A172 (cell line): ENCODE measurements at regions not wholly inside any gene's neighbourhood (a gene's known extent, or its start where the extent isn't known, plus 50 kb on each side); places are given as distances from the start of the nearest gene placed in this dataset.

Experiments used
- DNase-seq: peaks from one replicate; pipeline ENCODE4 v3.0.0-alpha.2; 2015; ENCODE audit warnings: low spot score

DNA sequence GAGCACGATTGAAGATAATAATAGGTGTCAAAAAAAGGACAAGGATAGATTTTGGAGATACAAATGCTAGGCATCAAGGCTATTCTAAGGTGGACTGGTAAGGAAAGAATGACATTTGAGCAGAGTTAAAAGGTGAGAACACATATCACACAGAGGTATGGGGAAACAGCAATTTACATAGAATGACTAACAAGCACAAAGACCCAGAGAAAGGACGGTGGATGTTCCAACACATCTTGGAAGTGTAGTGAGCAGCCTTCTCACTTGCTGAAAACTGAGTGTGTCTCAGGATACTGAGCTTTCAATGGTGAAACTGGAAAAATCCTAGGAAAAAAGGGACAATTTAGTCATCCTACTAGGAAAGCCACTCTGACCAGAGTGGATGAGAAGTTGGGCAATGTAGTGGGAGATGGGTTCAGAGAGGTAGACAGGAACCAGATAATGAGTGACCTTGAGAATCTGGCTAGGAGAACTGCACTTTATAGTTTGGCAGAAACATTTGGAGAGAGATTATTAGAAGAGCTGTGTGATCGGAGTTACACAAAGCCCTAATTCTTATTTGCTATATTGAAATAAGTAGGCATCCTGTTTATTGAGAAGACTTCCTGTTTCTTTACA is 706.0 kb downstream of the KCNA4 start:
- no peak for DNase-seq

DNA sequence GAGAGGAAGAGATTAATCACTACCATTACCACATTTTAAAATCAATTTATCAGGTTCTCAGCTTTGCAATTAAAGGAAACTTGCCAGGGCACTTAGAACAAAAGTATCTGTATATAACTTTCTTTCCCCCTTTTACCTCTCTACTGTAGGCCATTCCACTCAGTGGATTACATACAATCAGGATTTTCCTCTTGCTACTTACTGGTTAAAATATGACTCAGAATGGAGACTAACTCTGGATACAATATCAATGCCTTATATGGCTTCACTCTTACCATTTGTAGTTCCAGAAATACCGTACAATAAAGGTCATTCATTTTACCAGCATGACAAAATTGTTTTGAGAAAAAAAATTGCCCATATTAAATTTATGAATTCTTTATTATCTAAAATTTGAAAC is 706.8 kb downstream of the KCNA4 start:
- peak; percentile 45 for DNase-seq

DNA sequence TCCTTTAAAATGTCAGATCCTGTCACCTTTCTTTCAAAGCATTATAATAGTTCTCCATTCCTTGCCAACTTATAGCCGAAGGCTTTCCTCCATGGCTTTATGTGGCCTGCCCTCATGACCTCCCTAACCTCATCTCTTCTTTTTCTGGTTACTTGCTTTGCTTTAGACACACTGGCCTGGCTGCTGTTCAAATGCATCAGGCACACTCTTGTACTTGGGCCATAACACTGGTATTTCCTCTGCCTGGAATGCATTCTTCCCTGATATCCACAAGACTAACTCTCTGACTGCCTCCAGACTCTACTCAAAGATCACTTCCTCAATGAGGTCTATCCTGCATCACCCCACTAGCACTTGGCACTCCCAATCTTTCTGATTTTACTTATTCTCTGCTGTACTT is 710.3 kb downstream of the KCNA4 start:
- peak; percentile 78 for DNase-seq

DNA sequence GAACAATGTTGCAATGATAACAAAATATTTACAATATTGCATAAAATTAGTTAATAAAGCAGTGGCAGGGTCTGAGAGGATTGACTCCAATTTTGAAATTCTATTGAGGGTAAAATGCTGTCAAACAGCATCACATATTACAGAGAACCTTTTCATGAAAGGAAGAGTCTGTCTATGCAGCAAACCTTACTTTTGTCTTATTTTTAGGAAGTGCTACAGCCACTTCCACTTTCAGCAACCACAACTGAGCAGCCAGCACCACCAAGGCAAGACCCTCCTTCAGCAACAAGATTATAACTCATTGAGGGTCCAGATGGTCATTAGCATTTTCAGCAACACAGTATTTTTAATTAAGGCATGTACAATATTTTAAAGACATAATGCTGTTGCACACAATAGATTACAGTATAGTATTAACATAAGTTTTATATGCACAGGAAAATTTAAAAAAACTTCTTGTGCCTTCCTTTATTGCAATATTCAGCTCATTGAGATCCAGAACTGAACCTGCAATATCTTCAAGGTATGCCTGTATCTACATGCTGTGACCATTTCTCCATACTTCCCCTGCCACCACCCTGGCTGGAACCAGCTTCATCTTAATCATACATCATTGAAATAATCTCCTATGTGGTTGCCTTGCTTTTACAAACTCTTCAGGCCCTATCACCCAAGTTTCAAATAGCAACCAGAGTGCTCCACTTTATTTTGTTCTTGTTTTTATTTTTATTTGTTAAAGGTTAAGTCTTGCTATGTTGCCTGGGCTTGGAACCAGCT is 711.2 kb downstream of the KCNA4 start:
- DNase-seq, result no peak

DNA sequence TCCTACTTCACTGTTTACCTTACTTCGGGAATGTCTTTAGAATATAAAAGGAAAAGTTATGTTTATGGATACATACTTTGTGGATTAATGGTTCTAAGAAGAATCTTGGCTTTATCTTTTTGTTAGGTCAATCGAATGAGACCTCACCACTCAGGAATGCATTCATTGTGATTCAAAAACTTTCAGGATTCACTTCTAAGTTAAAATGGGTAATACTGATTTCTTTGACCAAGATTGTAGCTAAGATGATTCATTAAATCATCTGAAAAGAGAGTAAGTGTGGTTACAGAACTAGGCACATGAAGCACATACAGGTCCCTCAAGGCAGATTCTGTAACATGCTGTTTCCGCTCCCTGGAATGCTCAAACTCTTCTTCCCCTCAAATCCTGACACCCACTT is 716.4 kb downstream of the KCNA4 start:
- DNase-seq, result peak; percentile 29

DNA sequence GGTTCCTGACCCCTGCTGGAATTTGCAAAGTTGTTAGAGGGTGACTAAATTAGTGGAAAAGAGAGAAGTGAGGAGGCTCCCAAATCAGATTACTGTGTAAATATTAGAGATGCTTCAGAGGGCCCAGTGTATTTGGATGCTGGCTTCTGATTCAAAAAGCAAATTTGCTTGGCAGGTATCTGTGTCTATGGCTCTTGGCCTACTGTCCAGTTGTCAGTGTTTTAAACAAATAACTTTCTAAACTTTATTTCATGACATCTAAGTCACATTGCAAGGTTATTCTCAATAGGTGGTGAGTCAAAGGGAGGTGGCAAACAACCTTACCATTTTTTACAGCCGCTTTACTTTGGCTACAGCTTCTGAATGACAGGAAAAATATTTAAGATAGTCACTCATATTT is 720.1 kb downstream of the KCNA4 start:
- DNase-seq, result no peak

DNA sequence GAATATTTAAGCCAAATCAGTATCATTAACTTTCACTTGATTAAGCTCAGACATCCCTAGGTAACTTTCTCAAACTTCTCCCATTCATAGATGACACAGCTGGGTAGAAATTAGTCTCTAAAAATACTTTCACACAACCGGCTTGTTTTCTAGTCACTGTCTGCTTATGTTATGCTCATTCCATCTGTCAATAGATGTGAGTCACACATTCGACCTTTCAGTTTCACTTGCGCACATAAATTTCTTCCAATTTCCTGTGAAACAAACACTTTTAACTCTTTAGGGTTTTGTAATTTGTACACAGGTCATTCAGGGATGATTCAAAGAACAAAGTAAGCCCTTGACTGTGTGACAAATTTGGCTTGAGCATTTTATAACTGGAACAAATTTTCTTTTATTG is 723.0 kb downstream of the KCNA4 start:
- peak; percentile 55 for DNase-seq

DNA sequence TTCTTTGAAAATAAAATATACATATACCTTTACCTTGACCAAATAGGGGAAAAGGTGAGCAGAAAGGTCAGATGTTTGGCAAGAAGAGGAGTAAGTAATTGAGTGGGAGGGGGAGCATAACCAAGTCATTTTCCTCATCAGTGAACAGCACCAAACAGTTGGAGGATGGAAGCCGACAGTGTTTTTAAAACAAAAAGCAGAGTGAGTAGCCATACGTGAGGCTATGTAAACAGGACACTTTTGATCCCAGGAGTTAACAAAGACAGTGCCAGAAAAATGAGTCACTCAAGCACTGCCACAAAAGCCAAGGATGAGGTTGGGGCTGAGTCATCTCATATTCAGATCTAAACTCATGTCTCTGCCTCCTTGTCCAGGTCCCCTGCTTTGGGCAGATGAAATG is 734.7 kb downstream of the KCNA4 start:
- DNase-seq, result peak; percentile 96

DNA sequence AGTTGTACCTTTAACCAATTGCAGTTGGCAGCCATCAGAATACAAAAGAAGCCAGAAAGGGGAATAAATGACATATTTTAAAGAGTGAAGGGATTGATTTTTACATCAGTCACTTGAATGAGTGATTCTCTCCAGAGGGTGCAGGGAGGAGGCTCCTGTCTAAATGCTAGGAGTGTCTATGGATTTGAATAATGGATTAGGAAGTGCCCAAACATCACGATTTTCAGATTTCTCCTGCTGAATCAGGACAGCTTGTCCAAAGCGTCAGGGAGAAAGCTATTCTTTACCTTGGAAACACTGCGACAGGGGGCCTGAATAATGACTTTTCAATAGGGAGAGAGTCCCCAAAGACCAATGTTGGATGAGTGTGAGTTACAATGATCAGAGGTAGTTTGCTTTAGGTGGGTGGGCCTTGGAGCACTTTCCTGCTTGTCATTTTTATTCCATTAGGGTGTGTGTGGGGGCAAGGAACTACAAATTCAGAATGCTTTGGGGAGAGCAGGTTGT is 735.5 kb downstream of the KCNA4 start:
- no peak for DNase-seq

DNA sequence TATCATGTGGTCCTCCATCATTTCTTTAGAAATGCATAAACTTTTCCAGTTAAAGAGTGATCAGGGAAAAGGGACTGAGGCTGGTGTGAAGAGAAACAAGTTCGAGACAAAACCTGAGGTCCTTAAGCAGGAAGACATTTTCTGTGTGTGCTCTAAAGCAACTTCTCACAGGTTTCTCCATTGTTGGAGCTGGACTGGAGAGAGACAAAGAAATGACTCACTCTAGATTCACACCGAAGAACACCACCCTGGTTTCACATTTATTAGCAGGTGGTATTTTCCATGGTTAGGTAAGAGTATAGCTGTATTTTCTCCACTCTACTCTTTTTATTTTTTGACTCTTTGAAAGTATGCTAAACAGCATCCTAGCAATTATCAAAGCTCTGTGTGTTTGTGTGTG is 736.4 kb downstream of the KCNA4 start:
- peak; percentile 71 for DNase-seq

DNA sequence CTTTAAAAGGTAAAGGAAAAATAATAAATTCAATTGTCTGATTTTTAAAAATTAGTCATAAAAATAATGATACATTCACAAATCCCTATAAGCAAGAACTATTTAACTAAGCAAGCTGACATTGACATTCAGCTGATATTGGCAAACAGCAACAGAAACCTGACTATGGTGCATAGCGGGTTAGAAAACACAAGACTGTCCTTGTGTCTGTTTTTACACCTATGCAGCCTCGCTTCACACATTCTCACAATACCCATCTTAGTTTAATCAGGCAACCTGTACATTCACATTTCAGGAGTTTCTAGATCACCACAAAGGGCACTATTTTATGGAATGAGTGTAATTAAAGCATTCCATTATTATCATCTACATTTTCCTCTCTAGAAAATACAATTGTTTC is 737.1 kb downstream of the KCNA4 start:
- DNase-seq, result no peak

DNA sequence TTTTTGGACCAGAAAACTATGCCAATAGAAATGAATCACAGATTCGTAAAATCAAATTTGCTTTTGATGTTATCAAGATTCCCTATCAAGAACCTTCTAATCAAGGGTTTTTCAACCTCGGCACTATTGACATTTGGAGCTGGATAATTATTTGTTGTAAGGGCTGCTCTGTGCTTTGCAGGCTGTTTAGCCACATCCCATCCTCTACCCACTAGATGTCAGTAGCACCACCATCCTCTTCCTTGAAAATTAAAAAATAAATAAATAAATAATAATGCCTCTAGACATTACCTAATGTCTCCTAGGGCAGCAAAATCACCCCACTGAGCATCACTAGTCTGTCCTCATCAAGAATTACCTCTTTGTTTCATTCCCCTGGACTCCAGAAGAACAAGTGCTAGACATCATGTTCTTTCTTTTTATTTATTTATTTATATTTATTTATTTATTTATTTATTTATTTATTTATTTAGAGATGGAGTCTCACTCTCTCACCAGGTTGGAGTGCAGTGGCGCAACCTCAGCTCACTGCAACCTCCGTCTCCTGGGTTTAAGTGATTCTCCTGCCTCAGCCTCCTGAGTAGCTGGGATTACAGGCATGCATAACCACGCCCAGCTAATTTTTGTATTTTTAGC is 744.7 kb downstream of the KCNA4 start:
- peak; percentile 62 for DNase-seq

DNA sequence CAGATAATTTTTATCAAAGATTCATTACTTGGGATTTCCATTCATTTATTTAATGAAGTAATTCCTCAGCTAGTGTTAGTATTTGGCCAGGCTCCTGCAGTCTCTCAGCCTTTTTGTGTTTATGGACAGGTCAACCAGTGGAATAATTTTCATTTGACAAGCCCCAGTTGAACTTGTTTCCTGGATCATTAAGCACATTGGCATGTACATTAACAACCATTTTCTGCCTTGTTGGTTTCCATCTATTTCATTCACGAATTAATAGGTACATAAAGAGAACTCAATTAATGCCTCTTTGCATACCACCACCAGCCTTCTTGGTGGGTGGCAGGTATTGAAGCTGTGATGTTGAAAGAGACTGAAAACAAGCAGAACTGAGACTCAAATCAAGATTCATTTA is 745.2 kb downstream of the KCNA4 start:
- no peak for DNase-seq

DNA sequence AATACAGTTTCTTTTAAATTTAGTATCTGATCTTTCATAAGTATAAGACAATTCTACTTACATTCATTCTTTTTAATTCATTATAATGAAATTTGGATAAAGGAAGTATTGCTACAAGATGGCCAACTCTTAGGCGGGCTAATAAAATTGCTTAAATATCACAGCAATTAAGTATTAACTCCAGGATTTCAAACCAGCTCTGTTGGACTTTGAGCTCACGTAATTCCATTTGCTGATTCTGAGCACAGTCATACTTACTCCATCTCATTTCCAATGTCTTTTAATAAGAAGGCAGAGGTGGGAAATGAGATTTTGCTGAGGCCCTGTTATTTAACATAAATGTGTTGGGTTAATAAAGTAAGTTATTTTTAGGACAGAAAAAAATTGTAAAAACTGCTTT is 748.1 kb downstream of the KCNA4 start:
- no peak for DNase-seq

DNA sequence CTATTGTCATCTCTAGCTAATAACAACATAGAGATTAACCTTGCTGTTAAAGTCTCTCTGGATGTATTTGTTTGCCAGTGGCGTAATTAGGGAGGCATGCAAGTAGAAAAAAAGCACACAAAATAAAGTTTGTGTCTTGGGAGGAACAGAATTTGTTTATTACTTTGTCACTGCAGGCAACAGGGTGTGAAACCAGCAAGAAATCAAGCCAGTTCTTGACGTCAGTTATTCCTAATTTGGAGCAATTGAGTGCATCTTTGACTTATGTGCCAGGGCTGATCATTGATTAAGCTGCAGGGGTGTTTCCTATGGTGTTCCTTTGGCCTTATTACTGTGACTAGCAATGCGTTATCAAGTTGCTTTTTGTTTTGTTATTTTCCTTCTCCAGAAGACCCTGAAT is 751.0 kb downstream of the KCNA4 start:
- DNase-seq, result no peak

DNA sequence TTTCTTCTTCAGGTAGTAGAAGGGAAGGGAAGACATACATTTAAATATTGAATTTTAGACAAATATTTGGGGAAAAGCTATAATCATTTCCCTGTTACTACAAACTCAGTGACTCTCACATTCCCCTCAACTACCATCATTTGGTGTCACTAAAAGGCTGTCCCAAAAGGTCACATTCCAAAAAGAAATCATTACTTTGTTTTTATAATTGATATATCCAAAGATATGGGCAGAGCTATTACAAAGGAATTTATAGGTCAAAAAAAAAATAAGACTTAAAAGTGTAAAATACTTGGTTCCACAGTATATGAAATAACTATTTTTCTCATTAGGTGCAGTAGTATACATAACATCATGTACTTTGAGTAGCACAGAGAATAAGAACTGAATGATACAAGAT is 751.4 kb downstream of the KCNA4 start:
- DNase-seq, result no peak

DNA sequence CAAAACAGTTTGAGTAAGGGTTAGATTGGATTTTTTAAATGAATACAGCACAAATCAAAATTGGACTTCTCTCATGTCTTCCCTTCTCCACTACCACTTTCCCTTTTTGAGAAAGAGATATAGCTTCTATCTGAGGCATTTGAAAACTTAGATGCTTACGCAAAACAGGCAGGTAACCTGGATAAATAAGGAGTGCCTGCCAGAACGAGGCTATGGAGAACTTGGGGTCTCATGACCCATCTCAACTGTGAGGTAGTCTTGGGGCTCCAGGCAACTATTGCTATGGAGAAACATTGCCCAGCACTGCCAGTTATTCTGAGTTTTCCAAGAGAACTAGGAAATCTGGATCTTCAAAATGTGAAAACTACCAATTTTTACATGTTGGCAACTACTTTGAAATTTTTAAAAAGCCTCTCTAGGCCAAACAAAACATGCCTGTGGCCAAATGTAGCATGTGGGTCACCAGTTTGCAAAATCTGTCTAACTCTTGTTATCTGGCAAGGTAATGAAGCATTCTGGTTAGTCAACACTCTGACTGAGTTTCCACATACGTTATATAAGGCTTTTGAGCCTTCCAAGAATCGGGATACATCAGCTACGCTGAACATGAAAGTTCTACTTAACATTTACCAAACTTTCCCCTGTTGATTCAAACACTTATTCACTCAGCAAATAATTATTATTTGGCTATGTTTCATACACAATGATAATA is 752.7 kb downstream of the KCNA4 start:
- DNase-seq, result no peak

DNA sequence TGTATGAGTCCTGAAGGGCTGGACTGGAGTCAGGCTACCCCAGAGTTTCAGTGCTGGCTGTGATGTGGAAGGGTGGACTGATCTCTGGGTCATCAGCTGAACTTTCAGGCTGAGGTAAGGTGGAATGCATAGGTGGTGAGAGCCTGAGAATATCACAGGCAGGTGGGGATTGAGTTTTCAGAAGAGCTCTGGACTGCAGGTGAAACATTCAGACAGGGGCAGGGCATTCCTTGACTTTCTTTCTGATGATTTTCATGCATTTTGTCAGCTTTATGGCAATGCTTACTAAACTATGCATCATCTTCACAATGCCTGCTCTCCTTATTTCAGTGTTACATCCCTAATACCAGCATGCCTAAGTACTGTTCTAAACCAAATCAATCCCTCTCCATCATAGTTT is 755.0 kb downstream of the KCNA4 start:
- no peak for DNase-seq

DNA sequence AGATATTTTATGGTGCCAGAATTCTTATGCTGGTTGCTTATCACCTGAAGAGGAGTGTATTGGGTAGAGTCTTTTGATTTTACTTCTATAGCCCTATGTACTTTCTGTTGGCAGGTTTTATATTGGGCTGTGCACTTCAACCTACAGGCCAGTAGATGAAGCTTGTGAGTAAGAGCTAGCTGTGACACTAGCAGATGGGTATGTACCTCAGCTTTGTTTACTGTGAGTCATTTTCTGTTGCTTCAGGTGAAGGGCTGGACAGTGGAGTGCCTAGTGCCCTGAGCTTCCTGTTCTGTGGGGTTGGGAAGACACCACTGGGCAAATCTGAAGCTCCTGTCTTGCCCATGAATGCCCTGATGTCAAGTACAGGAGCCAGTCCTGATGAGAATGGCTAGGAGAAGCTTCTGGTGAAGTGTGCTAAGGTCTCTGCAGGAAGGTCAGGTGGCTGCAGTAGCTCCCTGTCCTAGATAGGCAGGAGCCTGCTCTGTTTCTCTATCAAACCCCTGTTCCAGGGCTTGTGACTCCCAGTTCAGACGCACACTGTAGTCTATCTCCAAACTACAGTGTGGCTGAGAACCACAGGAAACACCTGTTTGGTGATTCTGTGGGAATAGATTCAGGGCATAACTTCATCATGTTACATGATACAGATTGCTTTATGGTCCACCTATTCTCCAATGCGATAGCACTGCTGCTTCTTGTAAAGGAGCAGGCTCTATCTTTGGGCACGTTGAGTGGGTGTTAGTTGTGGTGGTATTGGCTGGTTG is 755.7 kb downstream of the KCNA4 start:
- DNase-seq, result peak; percentile 77

DNA sequence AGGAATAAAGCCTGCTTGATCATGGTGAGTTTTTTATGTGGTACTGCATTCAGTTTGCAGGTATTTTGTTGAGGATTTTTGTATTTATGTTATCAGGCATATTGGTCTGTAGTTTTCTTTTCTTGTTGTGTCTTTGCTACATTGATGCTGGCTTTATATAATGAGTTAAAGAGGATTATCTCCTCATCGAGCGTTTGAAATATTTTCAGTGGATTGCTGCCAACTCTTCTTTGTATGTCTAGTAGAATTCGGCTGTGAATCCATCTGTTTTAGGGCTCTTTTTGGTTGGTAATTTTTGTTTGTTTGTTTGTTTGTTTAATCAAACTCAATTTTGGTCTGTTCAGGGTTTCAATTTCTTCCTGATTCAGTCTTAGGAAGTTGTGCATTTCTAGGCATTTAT is 758.4 kb downstream of the KCNA4 start:
- no peak for DNase-seq

DNA sequence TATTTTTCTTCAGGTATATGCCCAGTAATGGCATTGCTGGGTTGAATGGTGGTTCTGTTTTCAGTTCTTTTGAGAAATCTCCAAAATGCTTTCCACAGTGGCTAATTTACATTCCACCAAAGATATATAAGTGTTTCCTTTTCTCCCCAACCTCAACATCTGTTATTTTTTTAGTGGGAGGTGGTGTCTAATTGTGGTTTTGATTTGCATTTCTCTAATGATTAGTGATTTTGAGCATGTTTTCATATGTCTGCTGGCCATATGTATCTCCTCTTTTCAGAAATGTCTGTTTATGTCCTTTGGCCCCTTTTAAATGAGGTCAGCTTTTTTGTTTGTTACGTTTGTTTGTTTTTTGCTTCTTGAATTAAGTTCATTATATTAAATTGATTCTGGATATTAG is 760.2 kb downstream of the KCNA4 start:
- no peak for DNase-seq

DNA sequence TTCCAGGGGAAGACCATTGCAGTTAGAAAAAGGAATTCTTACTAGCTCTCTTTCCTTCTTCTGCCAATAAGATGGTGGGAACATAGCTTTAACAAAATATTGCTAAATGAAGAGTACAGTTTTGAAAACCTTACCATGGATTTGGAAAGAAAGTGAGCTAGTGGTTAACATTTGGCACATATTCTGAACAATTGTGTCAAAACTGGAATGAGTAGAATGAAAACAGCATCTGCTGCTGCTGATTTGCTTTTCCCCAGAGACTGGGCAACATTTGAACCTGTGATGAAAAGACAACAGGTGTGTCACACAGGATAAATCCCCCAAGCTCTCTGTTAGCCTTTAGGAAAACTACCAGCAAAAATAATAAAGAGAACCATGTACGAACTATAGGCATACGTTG is 761.4 kb downstream of the KCNA4 start:
- DNase-seq, result no peak
